ENCODE measurements at regions not wholly inside any gene's neighbourhood (a gene's known extent, or its start where the extent isn't known, plus 50 kb on each side); places are given as distances from the start of the nearest gene placed in this dataset.

DNA sequence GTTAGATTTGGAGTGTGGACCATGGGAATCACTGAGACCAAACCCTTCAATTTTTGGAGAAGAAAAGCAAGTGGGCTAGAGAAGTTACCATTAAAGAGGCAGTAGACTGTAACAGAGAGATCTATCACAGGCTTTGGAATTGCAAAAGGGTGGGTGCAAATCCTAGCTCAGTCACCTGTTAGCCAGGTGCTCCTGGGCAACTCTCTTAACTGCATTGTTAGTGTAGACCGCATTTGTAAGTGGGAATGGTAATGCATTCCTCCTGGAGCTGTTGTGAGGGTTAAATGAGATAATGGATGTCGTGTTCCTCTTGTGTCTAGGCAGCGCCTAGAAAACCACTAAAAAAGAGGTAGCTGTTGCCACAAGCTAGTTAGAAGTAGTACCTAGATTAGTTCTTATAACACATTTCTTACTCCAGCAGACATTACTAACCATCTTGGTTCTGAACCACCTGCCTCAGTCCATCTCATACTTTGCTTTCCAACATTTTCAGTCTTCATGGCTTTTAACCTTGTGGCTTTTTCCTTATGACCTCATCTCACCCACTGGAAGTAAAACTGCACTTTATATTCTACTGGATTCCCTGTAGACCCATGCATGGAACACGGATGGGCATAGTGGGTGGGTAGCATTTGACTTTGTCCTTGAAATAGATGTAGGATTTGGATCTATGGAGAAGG lies 153.0 kb downstream of the HIPK3 start:
- no peak overlapping the region for H3K4me3 ChIP-seq (ENCODE audit: control insufficient read depth in 1 of 7, extremely low read depth in 1 of 7, insufficient read depth in 4 of 7, low read depth in 2 of 7, low read length in 6 of 7)
- H3K4me1 ChIP-seq (ENCODE audit: control extremely low read depth in 1 of 4, control insufficient read depth in 4 of 4, insufficient read depth in 4 of 4, low read length in 3 of 4) = no peaks in the 10 kb centered on the region
- no peaks in the 10 kb centered on the region for H3K36me3 ChIP-seq (ENCODE audit: control insufficient read depth in 4 of 4, insufficient read depth in 4 of 4, low read length in 3 of 4)
- no peak for DNase-seq
- POLR2A ChIA-PET = no interaction called here
- H3K9me3 ChIP-seq (ENCODE audit: control extremely low read depth in 1 of 5, control insufficient read depth in 4 of 5, insufficient read depth in 2 of 5, low read depth in 1 of 5, low read length in 4 of 5) = no peaks in the 10 kb centered on the region
- no peak overlapping the region for H3K27ac ChIP-seq (ENCODE audit: insufficient read depth in 1 of 2, low read depth in 1 of 2, low read length in 2 of 2, poor library complexity in 1 of 2, severe bottlenecking in 2 of 2)
- H3K27me3 ChIP-seq (replicated peaks in 2 of 5; ENCODE audit: control insufficient read depth in 4 of 5, insufficient read depth in 5 of 5, low read length in 4 of 5) = peaks cover 2 to 11% (median 8%) of the 10 kb centered on the region in 5 experiments
- WGBS (ENCODE audit: insufficient coverage) = 39% methylated on average over 2 of the region's 4 CpGs
- CTCF ChIA-PET = no interaction called here
